Neuronal stem cell (in vitro differentiated cells): ENCODE measurements at regions not wholly inside any gene's neighbourhood (a gene's known extent, or its start where the extent isn't known, plus 50 kb on each side); places are given as distances from the start of the nearest gene placed in this dataset.

Experiments used
- DNase-seq: peaks from one replicate; pipeline ENCODE4 v3.0.0-alpha.2; 2013; ENCODE audit warnings: low spot score
- H2AFZ ChIP-seq: one replicate; pipeline ENCODE4 v1.6.1; 2013; ENCODE audit warnings: mild to moderate bottlenecking, low read length, inconsistent platforms
- H2AK5ac ChIP-seq: 2 replicates; pipeline ENCODE4 v1.6.1; 2013; ENCODE audit warnings: low read depth, mild to moderate bottlenecking, inconsistent platforms, low read length, moderate library complexity, mixed read lengths
- H2BK120ac ChIP-seq: 2 replicates; pipeline ENCODE4 v1.6.1; 2013; ENCODE audit warnings: low read depth, mild to moderate bottlenecking, inconsistent platforms, low read length, moderate library complexity, mixed read lengths
- H2BK12ac ChIP-seq: one replicate; pipeline ENCODE4 v1.6.1; 2013; ENCODE audit warnings: low read length, inconsistent platforms
- H2BK15ac ChIP-seq: 2 replicates; pipeline ENCODE4 v1.6.1; 2013; ENCODE audit warnings: mild to moderate bottlenecking, low read length, inconsistent platforms, mixed read lengths
- H2BK5ac ChIP-seq: one replicate; pipeline ENCODE4 v1.6.1; 2013; ENCODE audit warnings: inconsistent platforms, mild to moderate bottlenecking, low read length, moderate library complexity
- H3K14ac ChIP-seq: one replicate; pipeline ENCODE4 v1.6.1; 2013; ENCODE audit warnings: low read length, inconsistent platforms
- H3K18ac ChIP-seq: 2 replicates; pipeline ENCODE4 v1.6.1; 2013; ENCODE audit warnings: low read length, inconsistent platforms
- H3K23ac ChIP-seq: 2 replicates; pipeline ENCODE4 v1.6.1; 2013; ENCODE audit warnings: low read depth, mild to moderate bottlenecking, mixed read lengths, low read length, inconsistent platforms; ENCODE audit not compliant: poor library complexity
- H3K27ac ChIP-seq: replicated peaks from 3 replicates; pipeline ENCODE4 v1.5.1; 2013; ENCODE audit warnings: low read length, inconsistent platforms
- H3K27me3 ChIP-seq, 3 experiments: 2 replicates each; pipeline ENCODE4 v1.6.1; 2013; ENCODE audit warnings: low read length in 3 of 3, mild to moderate bottlenecking in 2 of 3, inconsistent platforms in 1 of 3, low read depth in 1 of 3, mixed read lengths in 1 of 3, moderate library complexity in 1 of 3; ENCODE audit not compliant: control insufficient read depth in 3 of 3, insufficient read depth in 3 of 3
- H3K36me3 ChIP-seq, 2 donors: replicated peaks in 1 of 2; 2 replicates each; pipeline ENCODE4 v1.6.1; 2013; ENCODE audit warnings: low read length in 2 of 2; ENCODE audit not compliant: control insufficient read depth in 2 of 2, insufficient read depth in 2 of 2
- H3K4ac ChIP-seq: 2 replicates; pipeline ENCODE4 v1.6.1; 2013; ENCODE audit warnings: inconsistent platforms, mild to moderate bottlenecking, low read length, moderate library complexity
- H3K4me1 ChIP-seq, 2 donors: 1 replicate in 1 of 2; 2 replicates in 1 of 2; pipeline ENCODE4 v1.6.1; 2013; ENCODE audit warnings: low read length in 2 of 2, low read depth in 1 of 2; ENCODE audit not compliant: control insufficient read depth in 2 of 2, insufficient read depth in 1 of 2
- H3K4me2 ChIP-seq: one replicate; pipeline ENCODE4 v1.6.1; 2013; ENCODE audit warnings: mild to moderate bottlenecking, low read length, inconsistent platforms; ENCODE audit not compliant: insufficient read depth, poor library complexity, severe bottlenecking
- H3K4me3 ChIP-seq, 2 donors: 2 replicates each; pipeline ENCODE4 v1.5.1; 2013; ENCODE audit warnings: low read length in 2 of 2, mild to moderate bottlenecking in 2 of 2, inconsistent platforms in 1 of 2, moderate library complexity in 1 of 2
- H3K79me1 ChIP-seq: one replicate; pipeline ENCODE4 v1.6.1; 2013; ENCODE audit warnings: low read depth, mild to moderate bottlenecking, inconsistent platforms, low read length, moderate library complexity
- H3K9ac ChIP-seq: one replicate; pipeline ENCODE4 v1.6.1; 2013; ENCODE audit warnings: mild to moderate bottlenecking, low read depth, low read length, inconsistent platforms; ENCODE audit not compliant: poor library complexity
- H3K9me3 ChIP-seq, 2 donors: replicated peaks in 1 of 2; 2 replicates each; pipeline versions ENCODE3 to v1.6.1; 2013; ENCODE audit warnings: low read length in 2 of 2, mild to moderate bottlenecking in 2 of 2, inconsistent platforms in 1 of 2, low read depth in 1 of 2, mixed read lengths in 1 of 2, moderate library complexity in 1 of 2; ENCODE audit not compliant: control insufficient read depth in 2 of 2, insufficient read depth in 1 of 2
- H4K8ac ChIP-seq: one replicate; pipeline ENCODE4 v1.6.1; 2013; ENCODE audit warnings: low read depth, mild to moderate bottlenecking, inconsistent platforms, low read length, moderate library complexity
- H4K91ac ChIP-seq: one replicate; pipeline ENCODE4 v1.6.1; 2013; ENCODE audit warnings: low read length, low read depth, mild to moderate bottlenecking, inconsistent platforms; ENCODE audit not compliant: poor library complexity
- WGBS, 2 donors: extraction: QIAGEN DNeasy Blood & Tissue Kit; methylation state at CpG; one replicate each; pipeline ENCODE4 v1.1.7; 2013; ENCODE audit warnings: missing lambda C conversion rate in 2 of 2, mixed read lengths in 1 of 2; ENCODE audit not compliant: insufficient read length in 2 of 2, insufficient replicate concordance in 1 of 2; ENCODE audit errors: extremely low coverage in 2 of 2; 5-methylcytosine and 5-hydroxymethylcytosine counted together

DNA sequence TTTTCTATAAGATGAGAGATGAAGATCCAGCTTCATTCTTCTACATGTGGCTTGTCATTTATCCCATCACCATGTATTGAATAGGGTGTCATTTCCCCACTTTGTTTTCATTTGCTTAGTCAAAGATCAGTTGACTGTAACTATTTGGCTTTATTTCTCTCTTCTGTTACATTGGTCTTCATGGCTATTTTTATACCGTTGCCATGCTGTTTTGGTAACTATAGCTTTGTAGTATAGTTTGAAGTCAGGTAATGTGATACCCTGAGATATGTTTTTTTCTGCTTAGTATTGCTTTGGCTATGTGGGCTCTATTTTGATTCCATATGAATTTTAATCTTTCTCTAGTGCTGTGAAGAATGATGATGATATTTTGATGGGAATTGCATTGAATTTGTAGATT is 514.3 kb downstream of the GBA3 start:
- no peak overlapping the region for H3K23ac ChIP-seq
- H3K27ac ChIP-seq, result no peak overlapping the region
- WGBS, 2 donors, result no CpG with 5 or more reads among the region's 1 CpG
- no peak overlapping the region for H3K14ac ChIP-seq
- no peak overlapping the region for H3K9ac ChIP-seq
- no peak overlapping the region for H2BK5ac ChIP-seq
- no peak overlapping the region for H3K4me3 ChIP-seq
- no peak overlapping the region for H3K18ac ChIP-seq
- no peak for DNase-seq
- no peak overlapping the region for H2BK12ac ChIP-seq
- H2AFZ ChIP-seq, result no peak overlapping the region
- no peak overlapping the region for H2BK15ac ChIP-seq
- H2AK5ac ChIP-seq, result no peak overlapping the region
- no peak overlapping the region for H4K8ac ChIP-seq
- H3K4ac ChIP-seq, result no peak overlapping the region
- H3K36me3 ChIP-seq, result no peaks in the 10 kb centered on the region
- no peak overlapping the region for H2BK120ac ChIP-seq
- no peak overlapping the region for H3K4me2 ChIP-seq
- no peaks in the 10 kb centered on the region for H3K79me1 ChIP-seq
- H4K91ac ChIP-seq, result no peak overlapping the region
- H3K27me3 ChIP-seq, result no peaks in the 10 kb centered on the region
- no peaks in the 10 kb centered on the region for H3K4me1 ChIP-seq
- H3K9me3 ChIP-seq, result peaks cover 0 to 23% of the 10 kb centered on the region in 2 donors

DNA sequence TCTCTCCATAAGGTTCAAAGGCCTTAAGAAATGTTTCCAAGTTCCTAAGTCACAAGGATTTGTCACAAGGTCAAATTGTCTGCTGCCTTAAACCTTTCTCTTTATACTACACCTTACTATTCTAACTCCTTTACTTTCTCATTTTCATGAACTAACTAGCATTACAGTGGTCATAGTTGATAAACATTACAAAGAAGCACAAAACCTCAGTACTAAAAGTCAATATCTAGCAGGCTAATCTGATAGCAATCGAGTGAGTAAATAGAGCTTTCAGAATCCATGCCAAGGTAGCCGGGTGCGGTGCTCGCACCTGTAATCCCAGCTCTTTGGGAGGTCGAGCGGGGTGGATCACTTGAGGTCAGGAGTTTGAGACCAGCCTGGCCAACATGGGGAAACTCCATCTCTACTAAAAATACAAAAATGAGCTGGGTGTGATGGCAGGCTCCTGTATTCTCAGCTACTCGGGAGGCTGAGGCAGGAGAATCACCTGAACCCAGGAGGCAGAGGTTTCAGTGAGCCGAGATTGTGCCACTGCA is 510.0 kb downstream of the GBA3 start:
- Histone ChIP-seq H3K27ac (no peak overlapping the region), H3K27me3 (no peaks in the 10 kb centered on the region), H4K91ac (no peak overlapping the region), H2BK12ac (no peak overlapping the region), H3K79me1 (no peaks in the 10 kb centered on the region), H4K8ac (no peak overlapping the region), H3K4me3 (no peak overlapping the region), H3K4me1 (peaks cover 0 to 1% of the 10 kb centered on the region in 2 donors), H2BK5ac (no peak overlapping the region), H2AK5ac (no peak overlapping the region), H3K18ac (no peak overlapping the region), H3K4me2 (no peak overlapping the region), H3K4ac (no peak overlapping the region), H2BK120ac (no peak overlapping the region), H2BK15ac (no peak overlapping the region), H3K23ac (no peak overlapping the region), H2AFZ (no peak overlapping the region), H3K36me3 (no peaks in the 10 kb centered on the region), H3K9ac (no peak overlapping the region), H3K14ac (no peak overlapping the region), H3K9me3 (peaks cover 0 to 17% of the 10 kb centered on the region in 2 donors)
- no CpG with 5 or more reads among the region's 8 CpGs for WGBS, 2 donors
- no peak for DNase-seq

DNA sequence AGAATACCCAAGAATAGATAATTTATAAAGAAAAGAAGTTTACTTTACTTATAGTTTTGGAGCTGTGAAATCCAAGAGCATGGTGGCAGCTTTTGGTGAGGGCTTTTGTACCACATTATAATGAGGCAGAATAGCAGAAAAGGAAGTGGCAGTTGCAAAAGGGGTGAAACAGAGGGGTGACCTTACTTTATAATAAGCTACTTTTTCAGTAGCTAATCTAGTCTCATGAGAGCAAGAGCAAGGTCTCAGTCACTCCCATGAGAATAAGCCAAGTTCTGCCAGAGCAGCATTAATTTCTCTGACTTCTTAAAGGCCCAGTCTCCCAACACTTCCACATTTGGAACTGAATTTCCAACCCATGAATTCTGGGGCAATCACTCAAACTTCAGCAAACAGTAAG is 502.0 kb downstream of the GBA3 start:
- Histone ChIP-seq H2BK5ac (no peak overlapping the region), H3K27ac (no peak overlapping the region), H3K18ac (no peak overlapping the region), H3K36me3 (no peaks in the 10 kb centered on the region), H3K9ac (no peak overlapping the region), H3K4me1 (peaks cover 0 to 1% of the 10 kb centered on the region in 2 donors), H3K79me1 (no peaks in the 10 kb centered on the region), H3K14ac (no peak overlapping the region), H2AK5ac (no peak overlapping the region), H2AFZ (no peak overlapping the region), H3K27me3 (no peaks in the 10 kb centered on the region), H4K8ac (no peak overlapping the region), H3K4me3 (no peak overlapping the region), H2BK15ac (no peak overlapping the region), H3K4me2 (no peak overlapping the region), H4K91ac (no peak overlapping the region), H3K9me3 (peaks cover 4 to 12% of the 10 kb centered on the region in 2 donors), H2BK120ac (no peak overlapping the region), H3K23ac (no peak overlapping the region), H3K4ac (no peak overlapping the region), H2BK12ac (no peak overlapping the region)
- DNase-seq, result no peak

DNA sequence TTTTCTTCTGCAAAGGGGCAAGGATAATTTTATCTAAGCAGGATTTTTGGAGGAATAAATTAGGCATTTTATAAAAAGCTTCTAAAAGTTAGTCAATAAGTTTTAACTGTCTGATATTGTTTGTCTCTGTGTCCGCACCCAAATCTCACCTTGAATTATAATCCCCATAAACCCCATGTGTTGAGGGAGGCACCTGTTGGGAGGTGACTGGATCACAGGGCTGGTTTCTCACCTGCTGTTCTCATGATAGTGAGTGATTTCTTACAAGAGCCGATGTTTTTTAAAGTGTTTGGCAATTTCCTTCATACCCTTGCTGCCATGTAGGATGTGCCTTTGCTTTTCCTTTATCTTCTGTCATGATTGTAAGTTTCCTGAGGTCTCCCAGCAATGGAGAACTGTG is 481.4 kb downstream of the GBA3 start:
- no peak overlapping the region for H3K4me3 ChIP-seq
- H3K36me3 ChIP-seq, result no peaks in the 10 kb centered on the region
- H2BK5ac ChIP-seq, result no peak overlapping the region
- no peaks in the 10 kb centered on the region for H3K79me1 ChIP-seq
- H3K14ac ChIP-seq, result no peak overlapping the region
- H3K9me3 ChIP-seq, result peaks cover 0 to 10% of the 10 kb centered on the region in 2 donors
- H3K4ac ChIP-seq, result no peak overlapping the region
- no peak overlapping the region for H3K9ac ChIP-seq
- no peak overlapping the region for H3K27ac ChIP-seq
- H2BK120ac ChIP-seq, result no peak overlapping the region
- H2BK12ac ChIP-seq, result no peak overlapping the region
- no peak overlapping the region for H3K23ac ChIP-seq
- H3K4me1 ChIP-seq, result no peaks in the 10 kb centered on the region
- no CpG with 5 or more reads among the region's 2 CpGs for WGBS, 2 donors
- no peak for DNase-seq
- H2AK5ac ChIP-seq, result no peak overlapping the region
- H4K8ac ChIP-seq, result no peak overlapping the region
- no peak overlapping the region for H2AFZ ChIP-seq
- H3K4me2 ChIP-seq, result no peak overlapping the region
- no peak overlapping the region for H3K18ac ChIP-seq
- H3K27me3 ChIP-seq, result no peaks in the 10 kb centered on the region
- H2BK15ac ChIP-seq, result no peak overlapping the region
- H4K91ac ChIP-seq, result no peak overlapping the region
